Tibial nerve (tissue), 4 donors: ENCODE measurements at regions not wholly inside any gene's neighbourhood (a gene's known extent, or its start where the extent isn't known, plus 50 kb on each side); places are given as distances from the start of the nearest gene placed in this dataset.

Experiments
- DNase-seq, 2 donors: peaks; one replicate each; pipeline ENCODE4 v3.0.0-alpha.2; 2019; ENCODE audit warnings: low spot score in 2 of 2
- H3K27ac ChIP-seq, 4 donors: fragments of 200-600 bp; sonication (generic) in 3 of 4; one replicate each; pipeline ENCODE4 v1.5.1; 2017 to 2019; ENCODE audit warnings: mild to moderate bottlenecking in 1 of 4
- H3K27me3 ChIP-seq, 2 donors: fragments of 200-600 bp; sonication (generic) in 1 of 2; one replicate each; pipeline versions ENCODE4 v1.5.1 to v1.6.0; 2017 to 2019
- H3K36me3 ChIP-seq, 3 donors: fragments of 200-600 bp; sonication (generic); one replicate each; pipeline ENCODE4 v1.5.1; 2018 to 2019
- H3K4me1 ChIP-seq, 4 donors: fragments of 200-600 bp; sonication (generic) in 3 of 4; one replicate each; pipeline ENCODE4 v1.5.1; 2017 to 2019
- H3K4me3 ChIP-seq, 4 donors: fragments of 200-600 bp; sonication (generic) in 3 of 4; one replicate each; pipeline ENCODE4 v1.5.1; 2017 to 2019; ENCODE audit warnings: mild to moderate bottlenecking in 1 of 4, moderate library complexity in 1 of 4
- H3K9me3 ChIP-seq, 4 donors: fragments of 200-600 bp; sonication (generic) in 3 of 4; one replicate each; pipeline ENCODE4 v1.5.1; 2017 to 2019
- CTCF ChIP-seq, 5 experiments: fragments of 200-600 bp in 3 of 5; fragments of 450-650 bp in 2 of 5; sonication (generic) in 3 of 5; IDR thresholded peaks; one replicate each; pipeline ENCODE4 v1.5.1; 2016 to 2019; ENCODE audit warnings: antibody characterized with exemption in 5 of 5, mild to moderate bottlenecking in 3 of 5, moderate library complexity in 2 of 5
- EP300 ChIP-seq, 2 donors: sonication (generic); formaldehyde crosslinking; IDR thresholded peaks; one replicate each; pipeline ENCODE4 v1.6.1; 2017; ENCODE audit warnings: antibody characterized with exemption in 2 of 2, mild to moderate bottlenecking in 1 of 2
- POLR2A ChIP-seq, 2 donors: fragments of 450-650 bp; IDR thresholded peaks; one replicate each; pipeline ENCODE4 v1.6.1; 2017; ENCODE audit warnings: antibody characterized with exemption in 2 of 2, mild to moderate bottlenecking in 2 of 2, moderate library complexity in 2 of 2
- WGBS, 2 donors: methylation state at CpG; one replicate each; pipeline ENCODE4 v1.1.5; 2018; 5-methylcytosine and 5-hydroxymethylcytosine counted together

- H3K4me3 ChIP-seq: no peak overlapping the region
- H3K4me1 ChIP-seq: peaks cover 0 to 9% (median 0%) of the 10 kb centered on the region in 4 donors
- 91 to 95% methylated on average over 11 of the region's 11 CpGs for WGBS, 2 donors
- no peak for TF ChIP-seq POLR2A (IDR thresholded peaks at IDR 0.05)
- TF ChIP-seq CTCF (IDR thresholded peaks at IDR 0.05): no peak
- TF ChIP-seq EP300 (IDR thresholded peaks at IDR 0.05): no peak
- H3K9me3 ChIP-seq: no peaks in the 10 kb centered on the region
- H3K27ac ChIP-seq: no peak overlapping the region
- DNase-seq: no peak
- no peaks in the 10 kb centered on the region for H3K36me3 ChIP-seq
- no peaks in the 10 kb centered on the region for H3K27me3 ChIP-seq
Measured at GRCh38 chr5:81834021-81834660, 83.2 kb upstream of the SSBP2 start.

GRCh38 chr5:81830596-81830995, 79.7 kb upstream of the SSBP2 start:
- peaks cover 0 to 3% (median 0%) of the 10 kb centered on the region in 4 donors for H3K4me1 ChIP-seq
- WGBS, 2 donors: 63 to 71% methylated on average over 2 of the region's 2 CpGs
- TF ChIP-seq EP300 (IDR thresholded peaks at IDR 0.05): no peak
- no peak for TF ChIP-seq CTCF (IDR thresholded peaks at IDR 0.05)
- no peak for TF ChIP-seq POLR2A (IDR thresholded peaks at IDR 0.05)
- H3K4me3 ChIP-seq: no peak overlapping the region
- no peaks in the 10 kb centered on the region for H3K36me3 ChIP-seq
- no peak overlapping the region for H3K27ac ChIP-seq
- no peaks in the 10 kb centered on the region for H3K27me3 ChIP-seq
- DNase-seq: no peak
- no peaks in the 10 kb centered on the region for H3K9me3 ChIP-seq

GRCh38 chr5:81829242-81829641, 78.3 kb upstream of the SSBP2 start:
- Histone ChIP-seq H3K27ac (peak overlapping the region in 1 of 4 donors; percentile 28), H3K4me1 (peaks cover 0 to 9% (median 0%) of the 10 kb centered on the region in 4 donors), H3K4me3 (no peak overlapping the region), H3K27me3 (no peaks in the 10 kb centered on the region), H3K36me3 (no peaks in the 10 kb centered on the region), H3K9me3 (no peaks in the 10 kb centered on the region)
- no peak for DNase-seq
- TF ChIP-seq EP300 (IDR thresholded peaks at IDR 0.05) (no peak), CTCF (IDR thresholded peaks at IDR 0.05) (no peak), POLR2A (IDR thresholded peaks at IDR 0.05) (no peak)
- WGBS, 2 donors: 58 to 68% methylated on average over 5 of the region's 5 CpGs

GRCh38 chr5:81827500-81827899, 76.6 kb upstream of the SSBP2 start:
- WGBS, 2 donors: 93 to 100% methylated on average over 1 of the region's 1 CpG
- Histone ChIP-seq H3K4me1 (peaks cover 0 to 9% (median 0%) of the 10 kb centered on the region in 4 donors), H3K9me3 (no peaks in the 10 kb centered on the region), H3K4me3 (no peak overlapping the region), H3K27me3 (no peaks in the 10 kb centered on the region), H3K27ac (no peak overlapping the region), H3K36me3 (no peaks in the 10 kb centered on the region)
- TF ChIP-seq EP300 (IDR thresholded peaks at IDR 0.05) (no peak), CTCF (IDR thresholded peaks at IDR 0.05) (no peak), POLR2A (IDR thresholded peaks at IDR 0.05) (no peak)
- no peak for DNase-seq

GRCh38 chr5:81826128-81826527, 75.2 kb upstream of the SSBP2 start:
- no peak overlapping the region for H3K27ac ChIP-seq
- no peaks in the 10 kb centered on the region for H3K27me3 ChIP-seq
- TF ChIP-seq POLR2A (IDR thresholded peaks at IDR 0.05) (no peak), CTCF (IDR thresholded peaks at IDR 0.05) (no peak), EP300 (IDR thresholded peaks at IDR 0.05) (no peak)
- peaks cover 0 to 9% (median 0%) of the 10 kb centered on the region in 4 donors for H3K4me1 ChIP-seq
- no peak for DNase-seq
- WGBS, 2 donors: 47 to 54% methylated on average over 2 of the region's 2 CpGs
- H3K4me3 ChIP-seq: no peak overlapping the region
- no peaks in the 10 kb centered on the region for H3K9me3 ChIP-seq
- H3K36me3 ChIP-seq: no peaks in the 10 kb centered on the region
